Upper lobe of right lung (tissue), 1 donor: ENCODE measurements at regions not wholly inside any gene's neighbourhood (a gene's known extent, or its start where the extent isn't known, plus 50 kb on each side); places are given as distances from the start of the nearest gene placed in this dataset.
A peak's percentile ranks its signal among the peaks of the same experiment; 100 is the strongest.

Experiments used
- ATAC-seq: fragments of 200-7000 bp; cut with Tn5 transposase; one replicate; pipeline ENCODE4 v1.9.1; 2020; ENCODE audit warnings: mild to moderate bottlenecking, moderate library complexity
- DNase-seq: peaks from one replicate; pipeline ENCODE4 v3.0.0-alpha.2; 2020
- H3K27ac ChIP-seq: fragments of 200-600 bp; one replicate; pipeline ENCODE4 v1.8.0; 2022
- H3K27me3 ChIP-seq: fragments of 200-600 bp; one replicate; pipeline ENCODE4 v1.8.0; 2022; ENCODE audit warnings: mild to moderate bottlenecking
- H3K36me3 ChIP-seq: fragments of 200-600 bp; one replicate; pipeline ENCODE4 v1.8.0; 2022
- H3K4me1 ChIP-seq: fragments of 200-600 bp; one replicate; pipeline ENCODE4 v1.8.0; 2022
- H3K4me3 ChIP-seq: fragments of 200-600 bp; one replicate; pipeline ENCODE4 v1.8.0; 2022; ENCODE audit warnings: mild to moderate bottlenecking
- H3K9me3 ChIP-seq: fragments of 200-600 bp; one replicate; pipeline ENCODE4 v1.8.0; 2022
- intact Hi-C: fragments of 100-400 bp; cut with DNase I; formaldehyde crosslinking; loops from one replicate; pipeline ENCODE4 v1.11.0; 2022
- TF ChIP-seq, protein P1 (sequence below): fragments of 200-600 bp; IDR thresholded peaks from one replicate; pipeline ENCODE4 v1.8.0; 2022; ENCODE audit warnings: antibody characterized with exemption
- donor health status: DM: no; HTN: yes; CAD: no; lungs with severe emphysema.

DNA sequence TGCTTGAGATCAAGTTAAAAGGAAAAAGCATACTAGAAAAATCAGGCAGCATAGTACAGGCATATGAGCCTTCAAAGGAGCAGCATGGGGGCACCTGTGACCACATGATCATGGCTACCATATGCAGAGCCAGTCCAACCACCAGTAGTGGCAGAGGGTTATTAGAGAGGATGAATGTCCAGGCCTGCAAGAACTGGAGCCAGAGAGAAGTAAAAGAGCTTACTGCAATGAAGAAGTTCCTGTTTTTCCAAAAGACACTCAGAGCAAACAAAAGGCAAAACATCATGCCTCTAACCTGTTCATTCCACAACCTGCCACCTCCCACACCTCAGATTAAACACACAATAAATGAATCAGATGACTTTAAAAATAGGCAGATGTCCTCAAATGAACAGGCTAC lies 99.6 kb upstream of the NAMPT start:
- no peaks in the 10 kb centered on the region for H3K27me3 ChIP-seq
- TF ChIP-seq, protein P1, sequence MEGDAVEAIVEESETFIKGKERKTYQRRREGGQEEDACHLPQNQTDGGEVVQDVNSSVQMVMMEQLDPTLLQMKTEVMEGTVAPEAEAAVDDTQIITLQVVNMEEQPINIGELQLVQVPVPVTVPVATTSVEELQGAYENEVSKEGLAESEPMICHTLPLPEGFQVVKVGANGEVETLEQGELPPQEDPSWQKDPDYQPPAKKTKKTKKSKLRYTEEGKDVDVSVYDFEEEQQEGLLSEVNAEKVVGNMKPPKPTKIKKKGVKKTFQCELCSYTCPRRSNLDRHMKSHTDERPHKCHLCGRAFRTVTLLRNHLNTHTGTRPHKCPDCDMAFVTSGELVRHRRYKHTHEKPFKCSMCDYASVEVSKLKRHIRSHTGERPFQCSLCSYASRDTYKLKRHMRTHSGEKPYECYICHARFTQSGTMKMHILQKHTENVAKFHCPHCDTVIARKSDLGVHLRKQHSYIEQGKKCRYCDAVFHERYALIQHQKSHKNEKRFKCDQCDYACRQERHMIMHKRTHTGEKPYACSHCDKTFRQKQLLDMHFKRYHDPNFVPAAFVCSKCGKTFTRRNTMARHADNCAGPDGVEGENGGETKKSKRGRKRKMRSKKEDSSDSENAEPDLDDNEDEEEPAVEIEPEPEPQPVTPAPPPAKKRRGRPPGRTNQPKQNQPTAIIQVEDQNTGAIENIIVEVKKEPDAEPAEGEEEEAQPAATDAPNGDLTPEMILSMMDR = no peak
- no peak overlapping the region for H3K4me3 ChIP-seq
- DNase-seq (no peak), ATAC-seq (peak; percentile 27)
- H3K9me3 ChIP-seq = no peaks in the 10 kb centered on the region
- no peak overlapping the region for H3K27ac ChIP-seq
- H3K4me1 ChIP-seq = no peaks in the 10 kb centered on the region
- H3K36me3 ChIP-seq = no peaks in the 10 kb centered on the region
- intact Hi-C loops = no loop called here

DNA sequence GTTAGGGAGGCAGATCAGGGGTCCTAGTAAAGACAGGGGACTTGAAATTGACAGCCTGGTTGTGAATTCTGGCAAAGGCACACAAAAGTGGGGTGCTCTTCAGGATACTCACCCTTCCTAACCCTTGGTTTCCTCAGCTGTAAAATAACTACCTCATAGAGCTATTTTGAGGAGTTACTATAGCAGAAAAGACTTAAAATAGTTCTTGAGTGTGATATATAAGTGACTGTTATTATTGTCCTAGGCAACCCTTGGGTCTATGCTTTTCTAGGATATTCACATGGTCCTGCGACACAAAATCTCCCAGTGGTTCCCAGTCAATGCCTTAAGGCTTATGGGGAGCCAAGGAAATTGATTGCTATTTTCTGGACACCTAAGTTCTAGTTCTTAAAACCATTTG lies 98.1 kb upstream of the NAMPT start:
- Histone ChIP-seq H3K27ac (no peak overlapping the region), H3K36me3 (no peaks in the 10 kb centered on the region), H3K9me3 (no peaks in the 10 kb centered on the region), H3K27me3 (no peaks in the 10 kb centered on the region), H3K4me3 (no peak overlapping the region), H3K4me1 (no peaks in the 10 kb centered on the region)
- DNase-seq = no peak
- TF ChIP-seq, protein P1 = no peak
- no peak for ATAC-seq
- intact Hi-C loops = no loop called here

DNA sequence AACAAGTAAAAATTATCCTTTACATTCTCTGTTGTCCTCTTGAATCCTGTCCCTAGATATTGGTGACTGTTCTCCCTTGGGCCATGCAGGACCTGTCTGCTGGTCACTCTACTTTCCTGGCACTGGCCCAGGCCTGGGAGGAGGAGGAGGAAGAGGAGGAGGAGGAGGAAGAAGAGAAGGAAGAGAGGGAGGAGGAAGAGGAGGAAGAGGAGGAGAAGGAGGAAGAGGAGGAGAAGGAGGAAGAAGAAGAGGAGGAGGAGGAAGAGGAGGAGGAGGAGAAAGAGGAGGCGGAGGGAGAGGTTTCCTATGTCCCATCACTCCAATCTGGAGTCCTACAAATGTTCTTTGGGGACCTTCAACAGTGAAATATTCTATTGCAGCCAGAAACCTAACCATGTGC lies 97.3 kb upstream of the NAMPT start:
- TF ChIP-seq, protein P1 = no peak
- H3K4me1 ChIP-seq = no peaks in the 10 kb centered on the region
- ATAC-seq (no peak), DNase-seq (no peak)
- no peak overlapping the region for H3K27ac ChIP-seq
- intact Hi-C loops = no loop called here
- H3K36me3 ChIP-seq = no peaks in the 10 kb centered on the region
- no peaks in the 10 kb centered on the region for H3K9me3 ChIP-seq
- no peak overlapping the region for H3K4me3 ChIP-seq
- no peaks in the 10 kb centered on the region for H3K27me3 ChIP-seq

DNA sequence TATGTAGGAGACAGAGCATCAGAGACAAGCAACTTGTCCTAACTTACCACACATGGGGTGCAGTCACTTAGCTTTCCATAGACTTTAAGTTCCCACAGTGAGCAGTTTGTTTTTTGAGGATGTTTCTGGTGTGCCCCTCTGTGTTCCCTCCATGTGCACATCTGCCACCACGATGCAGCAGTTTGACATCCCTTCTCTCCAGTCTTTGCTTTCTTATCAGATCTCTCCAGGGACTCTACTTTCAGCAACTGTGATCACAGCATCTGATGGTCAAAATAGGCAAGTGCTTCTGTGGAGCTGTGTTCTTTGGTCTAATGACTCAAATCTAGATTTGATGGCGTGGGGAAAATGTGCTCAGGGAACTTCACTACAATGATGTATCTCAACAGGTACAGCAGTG lies 96.5 kb upstream of the NAMPT start:
- TF ChIP-seq, protein P1 = no peak
- H3K36me3 ChIP-seq = no peaks in the 10 kb centered on the region
- no peaks in the 10 kb centered on the region for H3K27me3 ChIP-seq
- H3K27ac ChIP-seq = no peak overlapping the region
- no peaks in the 10 kb centered on the region for H3K4me1 ChIP-seq
- no peak for ATAC-seq
- H3K4me3 ChIP-seq = no peak overlapping the region
- DNase-seq = no peak
- H3K9me3 ChIP-seq = no peaks in the 10 kb centered on the region
- intact Hi-C loops = no loop called here

DNA sequence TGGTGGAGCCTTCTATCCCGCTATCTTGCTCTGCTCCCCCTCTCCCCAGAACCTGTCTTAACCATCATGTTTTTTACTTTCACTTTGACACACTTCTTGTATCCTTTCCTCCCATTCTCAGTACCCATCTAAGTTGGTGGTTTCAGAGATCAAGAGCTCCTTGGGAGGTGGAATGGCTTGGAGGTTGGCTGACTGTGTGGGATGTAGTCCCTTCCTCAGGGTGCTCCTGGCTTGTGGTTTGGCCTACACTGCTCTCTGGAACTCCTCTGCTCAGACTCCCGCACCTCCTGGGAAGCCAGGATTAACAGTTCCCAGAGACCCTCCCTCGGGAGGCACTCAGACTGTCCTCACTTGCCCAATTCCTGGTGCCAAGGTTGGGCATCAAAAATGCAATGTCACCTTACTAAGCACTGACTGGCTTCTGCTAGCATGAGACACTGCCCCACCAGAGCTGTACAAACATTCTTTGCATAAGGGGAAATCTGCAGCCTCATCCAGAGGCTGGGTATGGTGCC lies 93.1 kb upstream of the NAMPT start:
- Histone ChIP-seq H3K4me3 (no peak overlapping the region), H3K9me3 (no peaks in the 10 kb centered on the region), H3K36me3 (no peaks in the 10 kb centered on the region), H3K27me3 (no peaks in the 10 kb centered on the region), H3K27ac (no peak overlapping the region), H3K4me1 (no peaks in the 10 kb centered on the region)
- intact Hi-C loops = no loop called here
- DNase-seq (no peak), ATAC-seq (no peak)
- TF ChIP-seq, protein P1 = no peak
